Subcutaneous abdominal adipose tissue (tissue), 5 donors: ENCODE measurements at regions not wholly inside any gene's neighbourhood (a gene's known extent, or its start where the extent isn't known, plus 50 kb on each side); places are given as distances from the start of the nearest gene placed in this dataset.

Experiments
- H3K27ac ChIP-seq: one replicate; pipeline ENCODE4 v1.7.0; 2013; ENCODE audit warnings: low read depth, mild to moderate bottlenecking, inconsistent platforms, low read length, moderate library complexity
- H3K27me3 ChIP-seq, 5 donors: one replicate each; pipeline ENCODE4 v1.7.0; 2013; ENCODE audit warnings: low read length in 5 of 5, inconsistent platforms in 1 of 5; ENCODE audit not compliant: control insufficient read depth in 5 of 5, insufficient read depth in 4 of 5
- H3K36me3 ChIP-seq, 5 donors: one replicate each; pipeline ENCODE4 v1.7.0; 2013; ENCODE audit warnings: low read length in 5 of 5; ENCODE audit not compliant: control insufficient read depth in 5 of 5, insufficient read depth in 5 of 5
- H3K4me1 ChIP-seq, 5 donors: one replicate each; pipeline ENCODE4 v1.7.0; 2013; ENCODE audit warnings: low read length in 5 of 5, mild to moderate bottlenecking in 3 of 5, moderate library complexity in 1 of 5; ENCODE audit not compliant: control insufficient read depth in 5 of 5, insufficient read depth in 5 of 5
- H3K4me3 ChIP-seq, 5 donors: one replicate each; pipeline ENCODE4 v1.7.0; 2013; ENCODE audit warnings: low read length in 5 of 5, low read depth in 1 of 5
- H3K9ac ChIP-seq, 5 donors: one replicate each; pipeline ENCODE4 v1.7.0; 2013; ENCODE audit warnings: low read length in 5 of 5, mild to moderate bottlenecking in 4 of 5, moderate library complexity in 3 of 5
- H3K9me3 ChIP-seq, 5 donors: one replicate each; pipeline ENCODE4 v1.7.0; 2013; ENCODE audit warnings: low read length in 5 of 5; ENCODE audit not compliant: control insufficient read depth in 5 of 5
- donor health status: healthy.
- donor health status: healthy.
- donor health status: healthy.
- donor health status: healthy.
- donor health status: healthy.

- Histone ChIP-seq H3K9ac (no peak overlapping the region), H3K36me3 (no peaks in the 10 kb centered on the region), H3K4me1 (no peaks in the 10 kb centered on the region), H3K27me3 (no peaks in the 10 kb centered on the region), H3K4me3 (no peak overlapping the region), H3K27ac (no peak overlapping the region), H3K9me3 (no peaks in the 10 kb centered on the region)
Measured at GRCh38 chr1:163844459-163844858, 522.7 kb downstream of the NUF2 start.

DNA sequence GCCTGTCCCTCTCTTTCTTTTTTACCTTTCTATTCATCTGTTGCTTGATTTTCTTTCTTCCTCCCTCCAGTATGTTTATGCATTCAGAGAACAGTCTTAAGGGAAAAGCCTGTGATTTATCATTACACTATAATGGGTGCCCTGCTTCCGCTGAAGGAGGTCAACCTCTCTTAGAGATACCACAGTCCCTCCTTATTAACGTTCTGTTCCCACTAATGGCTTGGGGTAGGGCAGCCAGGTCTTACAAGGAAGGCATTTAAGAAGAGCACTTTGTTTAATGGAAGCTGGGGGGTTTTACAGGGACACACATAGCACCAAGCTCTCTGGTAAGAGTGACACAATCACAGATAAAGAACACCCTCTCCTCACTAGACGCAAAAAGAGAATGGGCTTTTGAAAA, 523.5 kb downstream of the NUF2 start:
- H3K27me3 ChIP-seq, result no peaks in the 10 kb centered on the region
- H3K27ac ChIP-seq, result no peak overlapping the region
- H3K4me1 ChIP-seq, result no peaks in the 10 kb centered on the region
- no peaks in the 10 kb centered on the region for H3K36me3 ChIP-seq
- H3K4me3 ChIP-seq, result no peak overlapping the region
- no peaks in the 10 kb centered on the region for H3K9me3 ChIP-seq
- H3K9ac ChIP-seq, result no peak overlapping the region

DNA sequence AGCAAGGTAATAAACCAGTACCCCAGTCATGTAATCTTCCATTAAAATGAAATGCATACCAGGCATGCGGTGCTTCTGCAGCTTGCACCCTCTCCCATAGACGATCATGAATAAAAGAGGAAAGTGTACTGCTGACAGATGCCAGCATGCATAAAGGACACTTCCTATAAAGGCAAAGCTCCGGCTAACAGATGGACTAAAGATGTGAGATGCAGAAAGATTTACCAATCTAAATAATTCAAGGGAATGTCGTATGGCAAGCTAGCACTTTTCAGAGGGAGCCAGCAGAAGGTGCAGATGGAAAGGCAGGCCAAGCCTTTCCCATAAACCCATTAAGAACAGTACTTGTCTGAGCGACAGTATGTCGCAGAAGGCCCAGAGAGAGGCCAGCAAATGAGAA, 542.0 kb downstream of the NUF2 start:
- H3K27me3 ChIP-seq, result no peaks in the 10 kb centered on the region
- H3K9me3 ChIP-seq, result peaks cover 0 to 3% (median 0%) of the 10 kb centered on the region in 5 donors
- H3K36me3 ChIP-seq, result no peaks in the 10 kb centered on the region
- peaks cover 0 to 12% (median 0%) of the 10 kb centered on the region in 5 donors for H3K4me1 ChIP-seq
- H3K9ac ChIP-seq, result no peak overlapping the region
- H3K4me3 ChIP-seq, result no peak overlapping the region
- H3K27ac ChIP-seq, result no peak overlapping the region

GRCh38 chr1:163864207-163864606, 542.5 kb downstream of the NUF2 start:
- Histone ChIP-seq H3K4me3 (no peak overlapping the region), H3K27me3 (no peaks in the 10 kb centered on the region), H3K9ac (no peak overlapping the region), H3K9me3 (peaks cover 0 to 5% (median 0%) of the 10 kb centered on the region in 5 donors), H3K36me3 (no peaks in the 10 kb centered on the region), H3K4me1 (peaks cover 0 to 12% (median 0%) of the 10 kb centered on the region in 5 donors), H3K27ac (no peak overlapping the region)

DNA sequence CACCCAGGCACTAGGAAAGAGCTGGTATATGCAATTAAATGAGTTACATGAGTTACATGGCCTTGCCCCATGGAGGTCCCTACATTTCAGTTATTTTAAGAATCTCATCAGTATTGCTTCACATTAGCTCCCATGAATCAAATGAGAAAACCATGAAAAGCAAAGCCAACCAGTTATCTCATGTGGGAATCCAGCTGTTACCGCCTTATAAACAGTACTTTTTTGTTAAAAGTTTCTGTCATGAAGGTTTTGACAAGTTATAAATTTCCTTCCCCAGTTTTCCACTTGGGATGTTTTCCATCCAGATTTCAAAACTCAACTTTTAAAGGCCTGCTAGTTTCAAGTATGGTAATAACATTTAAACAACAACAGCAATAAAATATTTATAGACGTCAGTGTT, 544.8 kb downstream of the NUF2 start:
- no peaks in the 10 kb centered on the region for H3K36me3 ChIP-seq
- H3K4me3 ChIP-seq, result no peak overlapping the region
- H3K9me3 ChIP-seq, result peaks cover 0 to 4% (median 0%) of the 10 kb centered on the region in 5 donors
- H3K27ac ChIP-seq, result peak overlapping the region; percentile 13
- no peak overlapping the region for H3K9ac ChIP-seq
- H3K4me1 ChIP-seq, result peaks cover 0 to 12% (median 0%) of the 10 kb centered on the region in 5 donors
- no peaks in the 10 kb centered on the region for H3K27me3 ChIP-seq

- peaks cover 0 to 3% (median 0%) of the 10 kb centered on the region in 5 donors for H3K9me3 ChIP-seq
- H3K27ac ChIP-seq, result no peak overlapping the region
- no peaks in the 10 kb centered on the region for H3K36me3 ChIP-seq
- peaks cover 0 to 21% (median 11%) of the 10 kb centered on the region in 5 donors for H3K4me1 ChIP-seq
- H3K9ac ChIP-seq, result no peak overlapping the region
- H3K4me3 ChIP-seq, result no peak overlapping the region
- no peaks in the 10 kb centered on the region for H3K27me3 ChIP-seq
Measured at GRCh38 chr1:163870666-163871065, 548.9 kb downstream of the NUF2 start.

- Histone ChIP-seq H3K9me3 (peaks cover 0 to 3% (median 0%) of the 10 kb centered on the region in 5 donors), H3K27me3 (no peaks in the 10 kb centered on the region), H3K4me3 (no peak overlapping the region), H3K36me3 (no peaks in the 10 kb centered on the region), H3K4me1 (peaks cover 0 to 25% (median 14%) of the 10 kb centered on the region in 5 donors), H3K9ac (no peak overlapping the region), H3K27ac (no peak overlapping the region)
Measured at GRCh38 chr1:163872067-163872466, 550.3 kb downstream of the NUF2 start.

DNA sequence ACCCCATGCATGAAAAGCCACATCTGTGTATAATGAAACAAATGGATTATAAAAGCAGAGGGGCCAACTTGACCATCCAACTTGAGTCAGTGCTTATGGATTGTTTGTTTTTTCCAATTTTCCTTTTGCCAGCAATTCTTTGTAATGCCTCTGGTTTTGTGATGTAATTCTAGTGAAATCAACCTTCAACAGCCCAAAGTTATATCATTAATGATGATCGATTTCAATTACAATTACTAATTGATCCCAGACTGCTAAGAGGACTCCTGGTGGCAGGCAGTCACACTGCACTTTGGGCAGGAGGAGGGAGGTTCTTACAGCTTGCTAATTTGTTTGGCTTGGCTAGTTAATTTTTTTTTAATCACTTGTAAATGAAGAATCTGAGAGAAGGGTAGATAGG, 552.3 kb downstream of the NUF2 start:
- Histone ChIP-seq H3K9ac (no peak overlapping the region), H3K4me1 (peaks cover 0 to 25% (median 14%) of the 10 kb centered on the region in 5 donors), H3K36me3 (no peaks in the 10 kb centered on the region), H3K9me3 (no peaks in the 10 kb centered on the region), H3K4me3 (no peak overlapping the region), H3K27ac (no peak overlapping the region), H3K27me3 (no peaks in the 10 kb centered on the region)

- Histone ChIP-seq H3K9me3 (no peaks in the 10 kb centered on the region), H3K9ac (peak overlapping the region in 1 of 5 donors; percentile 27), H3K36me3 (no peaks in the 10 kb centered on the region), H3K27ac (peak overlapping the region; percentile 67), H3K27me3 (no peaks in the 10 kb centered on the region), H3K4me3 (peak overlapping the region; percentile 4 to 41 (median 25)), H3K4me1 (peaks cover 0 to 25% (median 14%) of the 10 kb centered on the region in 5 donors)
Measured at GRCh38 chr1:163875200-163875926, 553.6 kb downstream of the NUF2 start.

DNA sequence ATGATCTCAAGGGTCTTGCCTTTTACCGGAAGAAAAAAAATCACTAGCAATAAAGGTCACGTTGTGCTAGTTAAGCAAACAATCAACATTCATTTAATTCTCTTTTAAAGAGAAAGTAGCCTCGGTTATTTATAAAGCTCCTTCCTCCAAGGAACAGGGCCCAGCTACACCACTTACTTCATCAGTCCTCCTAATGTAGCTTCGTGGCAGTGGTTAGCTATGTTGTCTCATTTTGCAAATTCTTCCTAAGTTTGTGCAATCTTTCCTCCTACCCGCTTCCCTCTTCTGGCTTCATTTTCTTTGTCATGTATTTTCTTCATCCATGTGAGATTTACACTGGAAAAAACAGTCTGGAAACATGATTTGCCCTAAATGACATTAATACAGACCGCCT, 554.2 kb downstream of the NUF2 start:
- Histone ChIP-seq H3K27ac (peak overlapping the region; percentile 67), H3K4me3 (peak overlapping the region; percentile 4 to 41 (median 25)), H3K27me3 (no peaks in the 10 kb centered on the region), H3K9me3 (no peaks in the 10 kb centered on the region), H3K4me1 (peaks cover 0 to 25% (median 14%) of the 10 kb centered on the region in 5 donors), H3K9ac (peak overlapping the region in 1 of 5 donors; percentile 27), H3K36me3 (no peaks in the 10 kb centered on the region)
